HEK293T (cell line): ENCODE measurements at regions not wholly inside any gene's neighbourhood (a gene's known extent, or its start where the extent isn't known, plus 50 kb on each side); places are given as distances from the start of the nearest gene placed in this dataset.

ENCODE experiments used
- CTCF ChIA-PET: fragments of 350-600 bp; formaldehyde crosslinking; extraction: SDS; loops from one replicate; lab custom pipeline; 2021; ENCODE audit warnings: antibody characterized with exemption, inconsistent platforms; lab: Yijun Ruan, JAX
- POLR2A ChIA-PET: fragments of 350-600 bp; formaldehyde crosslinking; extraction: SDS; loops from one replicate; lab custom pipeline; 2020; ENCODE audit warnings: antibody characterized with exemption, inconsistent platforms; lab: Yijun Ruan, JAX
- DNase-seq: peaks from one replicate; pipeline ENCODE4 v3.0.0; 2012; ENCODE audit warnings: mixed read lengths; ENCODE audit errors: extremely low spot score
- ARNT ChIP-seq: fragments of 450-650 bp; IDR thresholded peaks from 2 replicates; pipeline ENCODE4 v1.6.1; 2017; ENCODE audit warnings: mild to moderate bottlenecking
- BHLHE40 ChIP-seq: fragments of 450-650 bp; IDR thresholded peaks from 2 replicates; pipeline ENCODE4 v1.6.1; 2016; ENCODE audit warnings: mild to moderate bottlenecking, moderate library complexity, borderline replicate concordance
- CTBP1 ChIP-seq: fragments of 450-650 bp; IDR thresholded peaks from 2 replicates; pipeline ENCODE4 v1.6.1; 2016; ENCODE audit warnings: borderline replicate concordance
- ELF4 ChIP-seq: fragments of 450-650 bp; IDR thresholded peaks from 2 replicates; pipeline ENCODE4 v1.6.1; 2017; ENCODE audit warnings: antibody characterized with exemption
- FOXA1 ChIP-seq: fragments of 450-650 bp; IDR thresholded peaks from 2 replicates; pipeline ENCODE4 v1.6.1; 2016; ENCODE audit warnings: mild to moderate bottlenecking
- FOXK2 ChIP-seq: fragments of 450-650 bp; IDR thresholded peaks from 2 replicates; pipeline ENCODE4 v1.6.1; 2016; ENCODE audit warnings: mild to moderate bottlenecking
- FOXM1 ChIP-seq: fragments of 450-650 bp; IDR thresholded peaks from 2 replicates; pipeline ENCODE4 v1.6.1; 2017; ENCODE audit warnings: mild to moderate bottlenecking, borderline replicate concordance
- HDGF ChIP-seq: fragments of 450-650 bp; IDR thresholded peaks from 2 replicates; pipeline ENCODE4 v1.6.1; 2017; ENCODE audit warnings: antibody characterized with exemption, borderline replicate concordance
- L3MBTL2 ChIP-seq: fragments of 450-650 bp; conservative IDR thresholded peaks from 2 replicates; pipeline ENCODE4 v1.6.1; 2016; ENCODE audit warnings: mild to moderate bottlenecking
- LEF1 ChIP-seq: fragments of 450-650 bp; IDR thresholded peaks from 2 replicates; pipeline ENCODE4 v1.6.1; 2017; ENCODE audit warnings: mild to moderate bottlenecking, borderline replicate concordance
- NFRKB ChIP-seq: fragments of 450-650 bp; IDR thresholded peaks from 2 replicates; pipeline ENCODE4 v1.6.1; 2016; ENCODE audit warnings: mild to moderate bottlenecking, moderate library complexity
- SP1 ChIP-seq: fragments of 450-650 bp; IDR thresholded peaks from 2 replicates; pipeline ENCODE4 v1.6.1; 2017
- SUZ12 ChIP-seq: fragments of 450-650 bp; IDR thresholded peaks from 2 replicates; pipeline ENCODE4 v1.6.1; 2016; ENCODE audit warnings: mild to moderate bottlenecking
- TARDBP ChIP-seq: fragments of 450-650 bp; IDR thresholded peaks from 2 replicates; pipeline ENCODE4 v1.6.1; 2016
- ZNF384 ChIP-seq: fragments of 450-650 bp; IDR thresholded peaks from 2 replicates; pipeline ENCODE4 v1.6.1; 2016
- TF ChIP-seq, protein P1 (sequence below): fragments of 450-650 bp; IDR thresholded peaks from 2 replicates; pipeline ENCODE4 v1.6.1; 2016

DNA sequence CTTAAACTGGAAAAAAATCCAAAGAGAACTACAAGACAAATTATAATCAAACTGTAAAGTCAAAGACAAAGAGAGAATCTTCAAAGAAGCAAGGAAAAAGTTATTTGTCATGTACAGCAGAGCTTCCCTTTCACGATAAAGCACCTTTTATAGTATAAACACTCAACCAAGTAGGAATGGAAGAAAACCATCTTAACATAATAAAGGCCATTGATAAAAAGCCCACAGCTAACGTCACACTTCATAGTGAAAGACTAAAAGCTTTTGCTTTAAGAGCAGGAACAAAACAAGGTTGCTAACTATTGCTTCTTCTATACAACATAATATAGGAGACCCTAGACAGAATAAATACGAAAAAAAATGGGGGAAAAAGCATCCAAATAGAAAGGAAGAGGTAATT is 595.7 kb upstream of the POU3F4 start:
- TF ChIP-seq L3MBTL2, result no peak
- TF ChIP-seq SP1, result no peak
- TF ChIP-seq ZNF384, result no peak
- TF ChIP-seq NFRKB, result no peak
- TF ChIP-seq ELF4, result no peak
- TF ChIP-seq CTBP1, result no peak
- no peak for TF ChIP-seq FOXM1
- no peak for TF ChIP-seq BHLHE40
- no peak for TF ChIP-seq LEF1
- no peak for TF ChIP-seq TARDBP
- TF ChIP-seq, protein P1, sequence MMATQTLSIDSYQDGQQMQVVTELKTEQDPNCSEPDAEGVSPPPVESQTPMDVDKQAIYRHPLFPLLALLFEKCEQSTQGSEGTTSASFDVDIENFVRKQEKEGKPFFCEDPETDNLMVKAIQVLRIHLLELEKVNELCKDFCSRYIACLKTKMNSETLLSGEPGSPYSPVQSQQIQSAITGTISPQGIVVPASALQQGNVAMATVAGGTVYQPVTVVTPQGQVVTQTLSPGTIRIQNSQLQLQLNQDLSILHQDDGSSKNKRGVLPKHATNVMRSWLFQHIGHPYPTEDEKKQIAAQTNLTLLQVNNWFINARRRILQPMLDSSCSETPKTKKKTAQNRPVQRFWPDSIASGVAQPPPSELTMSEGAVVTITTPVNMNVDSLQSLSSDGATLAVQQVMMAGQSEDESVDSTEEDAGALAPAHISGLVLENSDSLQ, result no peak
- no peak for TF ChIP-seq HDGF
- TF ChIP-seq FOXA1, result no peak
- TF ChIP-seq ARNT, result no peak
- TF ChIP-seq SUZ12, result no peak
- no peak for TF ChIP-seq FOXK2
- ChIA-PET POLR2A (no interaction called here), CTCF (no interaction called here)
- DNase-seq, result no peak

DNA sequence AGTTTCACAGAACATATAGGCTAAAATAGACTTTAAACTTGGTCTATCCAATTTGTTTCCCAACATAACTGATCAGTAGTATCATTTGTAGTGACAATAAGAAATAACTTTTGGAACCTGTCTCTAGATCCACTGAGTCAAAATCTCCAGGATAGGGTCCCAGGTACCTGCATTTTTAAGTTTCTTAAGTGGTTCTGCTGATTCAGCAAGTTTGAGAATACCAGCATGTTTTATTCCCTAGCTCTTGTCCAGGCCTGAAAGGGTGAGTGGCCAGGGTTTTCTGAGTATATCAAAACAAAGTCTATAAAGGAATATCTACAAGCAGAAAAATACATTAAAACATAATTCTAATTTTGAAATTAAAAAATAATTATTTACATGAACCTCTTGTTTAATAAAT is 573.1 kb upstream of the POU3F4 start:
- ChIA-PET POLR2A (no interaction called here), CTCF (no interaction called here)
- DNase-seq, result no peak
- no peak for TF ChIP-seq BHLHE40
- TF ChIP-seq TARDBP, result no peak
- TF ChIP-seq, protein P1, result no peak
- TF ChIP-seq SUZ12, result no peak
- no peak for TF ChIP-seq LEF1
- no peak for TF ChIP-seq ZNF384
- TF ChIP-seq ELF4, result no peak
- TF ChIP-seq L3MBTL2, result no peak

- TF ChIP-seq L3MBTL2 (no peak), BHLHE40 (no peak), NFRKB (no peak), TARDBP (no peak), ELF4 (no peak), FOXA1 (no peak), HDGF (no peak)
- ChIA-PET CTCF (no interaction called here), POLR2A (no interaction called here)
- no peak for DNase-seq
Observed at GRCh38 chrX:82945332-82945731, 562.8 kb upstream of the POU3F4 start.

GRCh38 chrX:82961129-82961528 is 547.0 kb upstream of the POU3F4 start:
- no peak for DNase-seq
- ChIA-PET CTCF (no interaction called here), POLR2A (no interaction called here)
- TF ChIP-seq ELF4 (no peak), SP1 (no peak), L3MBTL2 (no peak), HDGF (no peak), CTBP1 (no peak), SUZ12 (no peak), FOXM1 (no peak), ZNF384 (no peak), ARNT (no peak), LEF1 (no peak), FOXA1 (no peak), FOXK2 (no peak), BHLHE40 (no peak)
- TF ChIP-seq, protein P1, result no peak

DNA sequence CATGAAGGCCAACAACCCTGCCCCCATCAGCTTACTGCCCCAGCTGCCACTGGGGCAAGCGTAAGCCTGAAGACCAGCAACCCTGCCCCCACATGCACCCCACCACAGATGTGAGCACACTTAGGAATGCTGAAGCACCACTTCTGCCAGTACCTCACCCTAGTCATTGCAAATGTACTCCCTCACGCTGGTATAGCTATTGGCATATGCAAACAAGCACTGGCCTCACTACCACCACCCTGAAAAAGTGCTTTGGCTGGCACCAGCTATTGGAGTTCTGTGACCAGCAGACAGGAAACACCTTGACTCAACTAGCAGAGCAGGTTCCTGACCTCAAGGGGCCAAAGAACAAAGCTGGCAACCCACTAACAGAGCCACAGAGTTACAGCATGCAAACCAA is 534.4 kb upstream of the POU3F4 start:
- TF ChIP-seq CTBP1 (no peak), ZNF384 (no peak), LEF1 (no peak), NFRKB (no peak), SUZ12 (no peak), HDGF (no peak), ARNT (no peak), TARDBP (no peak), BHLHE40 (no peak), ELF4 (no peak), FOXK2 (no peak), FOXM1 (no peak), FOXA1 (no peak), SP1 (no peak), L3MBTL2 (no peak)
- TF ChIP-seq, protein P1, result no peak
- no peak for DNase-seq
- ChIA-PET POLR2A (no interaction called here), CTCF (no interaction called here)

DNA sequence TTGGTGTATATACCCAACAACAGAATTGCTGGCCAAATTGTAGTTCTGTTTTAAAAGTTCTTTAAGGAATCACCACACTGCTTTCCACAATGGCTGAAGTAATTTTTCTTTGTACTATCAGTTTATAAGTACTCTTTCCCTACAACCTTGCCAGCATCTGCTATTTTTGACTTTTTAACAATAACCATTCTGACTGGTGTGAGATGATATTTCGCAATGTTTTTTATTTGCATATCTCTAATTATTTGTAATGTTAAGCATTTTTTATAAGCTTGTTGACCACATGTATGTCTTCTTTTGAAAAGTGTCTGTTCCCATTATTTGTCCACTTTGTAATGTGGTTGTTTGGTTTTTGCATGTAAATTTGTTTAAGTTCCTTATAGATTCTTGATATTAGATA is 509.9 kb upstream of the POU3F4 start:
- no peak for TF ChIP-seq LEF1
- TF ChIP-seq SP1, result no peak
- TF ChIP-seq, protein P1, result no peak
- TF ChIP-seq L3MBTL2, result no peak
- no peak for TF ChIP-seq FOXA1
- TF ChIP-seq FOXM1, result no peak
- no peak for TF ChIP-seq SUZ12
- no peak for TF ChIP-seq CTBP1
- no peak for TF ChIP-seq FOXK2
- TF ChIP-seq ZNF384, result no peak
- TF ChIP-seq TARDBP, result no peak
- ChIA-PET POLR2A (interaction anchor here (0.6 kb wide), 1 partner anchor 15 kb away, joined by 3 read pairs; no protein-coding TSS in a partner anchor), CTCF (no interaction called here)
- no peak for DNase-seq
